ENCODE measurements at regions not wholly inside any gene's neighbourhood (a gene's known extent, or its start where the extent isn't known, plus 50 kb on each side); places are given as distances from the start of the nearest gene placed in this dataset.

GRCh38 chr16:26240807-26241206, 549.0 kb downstream of the HS3ST4 start:
- TF ChIP-seq HDGF (IDR thresholded peaks at IDR 0.05) (no peak), EZH2 (IDR thresholded peaks at IDR 0.05; ENCODE audit: borderline replicate concordance, control insufficient read depth, low read depth, low read length) (no peak), ZNF592 (IDR thresholded peaks at IDR 0.05) (no peak), E2F8 (IDR thresholded peaks at IDR 0.05; ENCODE audit: low read depth, partially characterized antibody) (no peak), JUNB (IDR thresholded peaks at IDR 0.05) (no peak), TAF1 (IDR thresholded peaks at IDR 0.05; ENCODE audit: borderline replicate concordance, low read depth, low read length) (no peak), ETV6 (conservative IDR thresholded peaks at IDR 0.05 in 1 of 2, IDR thresholded peaks at IDR 0.05 in 1 of 2; ENCODE audit: borderline replicate concordance in 1 of 2, low read depth in 1 of 2) (no peak), USF1 (IDR thresholded peaks at IDR 0.05; ENCODE audit: borderline replicate concordance, extremely low read length, insufficient read depth, low read depth, low read length) (no peak), NRF1 (conservative IDR thresholded peaks at IDR 0.05; ENCODE audit: low read depth, low read length) (no peak), CTCF (IDR thresholded peaks at IDR 0.05 in 2 of 3, conservative IDR thresholded peaks at IDR 0.05 in 1 of 3; ENCODE audit: control insufficient read depth in 2 of 3, extremely low read depth in 1 of 3, insufficient read depth in 1 of 3, low read depth in 3 of 3, low read length in 3 of 3) (no peak), MYC (IDR thresholded peaks at IDR 0.05; ENCODE audit: insufficient read depth, insufficient read length, insufficient replicate concordance, low read length, severe bottlenecking) (no peak)

Measured in GM12878 (cell line).